Superior temporal gyrus (tissue), 1 donor: ENCODE measurements at regions not wholly inside any gene's neighbourhood (a gene's known extent, or its start where the extent isn't known, plus 50 kb on each side); places are given as distances from the start of the nearest gene placed in this dataset.
"Not testable (repeated sequence)": the region's sequence is repeated elsewhere in the genome, so short reads cannot be mapped to it uniquely, and the experiment has no call there.

ENCODE experiments used
- DNase-seq: peaks from one replicate; pipeline ENCODE4 v3.0.0-alpha.2; 2016; ENCODE audit errors: extremely low spot score

DNA sequence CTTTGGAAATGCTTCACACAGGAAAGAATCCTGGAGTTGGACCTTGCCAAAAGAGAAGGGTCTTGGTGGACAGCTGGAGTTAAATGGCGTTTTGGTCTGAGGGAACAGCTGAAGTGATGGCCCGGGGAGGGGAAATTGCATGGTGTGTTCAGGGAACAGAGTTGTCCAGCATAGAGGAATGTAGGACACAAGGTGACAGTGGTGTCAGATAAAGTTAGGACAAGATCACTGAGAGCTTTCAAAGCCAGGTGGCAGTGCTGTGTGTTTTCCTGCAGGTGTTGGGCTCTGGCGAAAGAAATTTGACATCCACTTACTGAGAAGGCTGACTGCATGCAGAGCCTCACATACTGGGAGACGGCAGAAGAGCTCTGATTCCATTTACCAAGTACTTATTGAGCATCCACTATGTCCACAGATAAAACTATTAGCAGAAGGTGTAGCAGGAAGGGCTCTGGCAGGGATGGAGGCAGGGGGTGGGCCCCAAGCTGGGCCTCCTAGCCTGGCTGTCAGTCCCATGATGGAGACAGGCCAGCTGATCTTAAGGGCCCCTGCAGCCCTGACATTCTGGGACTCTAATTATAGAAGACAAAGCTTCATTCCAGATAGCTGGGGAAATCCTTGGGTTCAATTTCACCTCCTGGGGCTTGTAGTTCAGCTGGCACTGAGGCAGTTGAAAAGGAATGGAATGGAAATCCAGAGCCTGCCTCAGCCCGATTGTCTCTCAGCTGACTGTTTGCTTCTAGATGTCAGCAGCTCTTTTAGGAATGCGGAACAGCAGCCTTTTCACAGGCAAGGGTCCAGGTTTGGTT lies 150.2 kb upstream of the MAMLD1 start:
- DNase-seq = no peak

DNA sequence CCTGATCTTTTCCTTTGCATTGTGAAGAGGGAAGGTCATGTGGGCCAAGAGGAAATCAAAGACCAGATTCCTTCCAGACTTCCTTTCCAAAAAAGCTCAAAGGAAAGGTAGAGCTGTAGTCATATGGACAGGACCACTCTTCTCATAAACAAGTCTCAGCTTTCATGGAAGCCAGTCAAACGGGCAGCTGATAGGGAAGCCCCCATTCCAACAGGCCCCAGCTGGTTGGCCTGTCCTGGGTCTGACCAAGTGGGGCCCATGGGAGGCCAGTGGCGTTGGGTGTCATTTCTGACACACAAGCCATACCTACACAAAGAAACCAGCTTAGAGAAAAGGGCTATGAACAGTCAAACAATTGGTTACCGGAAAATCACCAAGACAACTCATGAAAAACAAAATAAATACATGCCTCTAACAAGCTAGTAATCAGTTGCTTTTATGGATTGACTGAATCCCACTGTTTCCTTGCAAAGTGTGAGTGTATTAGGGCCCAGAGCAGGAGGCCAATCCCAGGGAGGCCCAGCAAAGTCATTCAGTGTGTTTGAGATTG lies 149.6 kb upstream of the MAMLD1 start:
- no peak for DNase-seq

DNA sequence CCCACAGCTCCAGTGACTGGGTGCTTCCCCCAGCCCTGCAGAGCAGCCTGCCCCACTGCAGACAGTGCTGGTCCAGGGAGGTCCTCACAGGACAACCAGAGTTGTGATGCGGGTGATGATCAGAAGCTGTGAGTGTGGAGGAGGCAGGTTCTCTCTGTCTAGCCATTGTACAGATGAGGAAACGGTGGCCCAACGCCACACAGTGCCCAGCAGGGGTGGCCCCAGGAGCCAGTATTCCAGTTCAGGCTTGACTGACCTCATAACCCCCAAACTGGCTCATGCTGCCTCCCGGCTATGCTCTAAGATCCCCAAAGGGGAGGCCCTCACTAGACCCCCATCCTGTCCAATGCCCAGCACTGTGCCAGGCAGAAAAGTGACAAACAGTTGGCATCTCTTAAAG lies 147.1 kb upstream of the MAMLD1 start:
- DNase-seq = not testable (repeated sequence)

DNA sequence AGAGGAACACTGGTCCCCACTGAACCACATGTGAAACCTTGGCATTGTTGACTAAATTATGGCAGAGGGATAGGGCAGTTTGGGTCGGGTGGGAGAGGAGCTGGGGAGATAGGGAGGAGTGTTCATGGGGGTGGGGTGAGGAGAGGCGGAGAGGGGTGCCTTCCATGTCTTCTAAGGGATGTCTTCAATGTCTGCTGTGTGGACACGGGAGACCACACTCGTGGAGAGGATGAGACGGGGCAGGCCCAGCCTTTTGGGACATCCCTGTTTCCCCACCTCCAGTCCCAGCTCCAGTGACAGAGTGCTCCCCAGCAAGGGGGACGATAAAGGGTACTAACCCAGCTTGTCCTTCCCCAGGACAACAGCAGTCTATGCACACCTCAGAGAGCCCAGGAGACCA lies 146.4 kb upstream of the MAMLD1 start:
- no peak for DNase-seq

DNA sequence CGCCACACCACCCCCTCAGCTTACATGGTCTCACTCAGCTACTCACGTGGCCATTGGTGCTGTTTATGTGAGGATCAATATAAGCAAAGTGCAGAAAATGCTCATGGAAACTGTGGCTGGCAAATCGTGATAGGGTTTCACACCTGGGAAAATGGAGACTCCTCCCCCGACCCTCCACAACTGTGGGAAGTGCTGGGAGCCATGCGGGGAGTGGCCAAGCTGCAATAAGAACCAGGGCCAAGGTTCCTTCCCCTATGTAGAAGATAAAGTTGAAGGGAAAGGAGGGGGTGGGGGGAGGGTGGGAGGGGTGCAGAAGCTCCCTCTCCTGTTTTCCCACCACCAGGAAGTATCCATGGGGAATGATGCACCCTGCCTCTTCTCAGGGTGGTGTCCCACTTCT lies 145.5 kb upstream of the MAMLD1 start:
- DNase-seq = no peak

DNA sequence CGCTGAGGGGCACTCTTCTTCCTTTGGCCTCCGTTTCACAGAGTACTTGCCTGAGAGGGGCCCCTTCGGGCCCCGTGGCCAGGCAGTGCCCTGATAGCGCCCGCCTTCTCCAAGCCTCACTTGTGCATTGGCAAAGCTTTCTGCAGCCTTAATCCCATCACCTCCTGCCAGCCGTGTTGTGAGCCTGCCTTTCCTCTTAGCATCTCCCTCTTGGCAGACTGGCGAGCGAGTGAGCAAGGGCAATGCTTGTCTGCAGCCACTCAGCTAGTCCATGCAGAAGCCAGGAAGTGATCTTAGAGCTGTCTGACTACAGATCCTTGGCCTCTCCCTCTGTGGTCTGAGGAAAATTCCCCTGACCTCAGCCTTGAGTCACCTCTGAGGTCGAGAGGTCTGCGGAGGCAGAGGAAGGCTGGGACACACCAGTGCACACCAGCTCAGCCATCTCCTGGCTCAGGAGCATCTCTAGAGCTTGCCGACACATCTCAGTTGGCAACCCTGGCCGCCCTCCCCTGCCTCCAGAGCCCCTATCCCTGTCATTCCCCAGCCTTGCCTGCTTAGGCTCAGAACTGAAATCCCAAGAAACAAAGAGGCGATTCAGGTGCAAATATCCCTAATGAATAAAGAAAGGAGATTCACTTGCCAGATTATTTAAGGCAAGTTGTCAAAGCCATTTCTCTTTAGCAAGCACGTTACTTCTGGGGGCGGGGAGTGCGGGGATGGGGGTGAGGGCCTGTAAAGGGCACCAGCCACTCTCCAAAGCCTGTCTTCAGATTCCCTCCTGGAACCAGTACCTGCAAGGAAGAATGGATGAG lies 143.5 kb upstream of the MAMLD1 start:
- DNase-seq = no peak

DNA sequence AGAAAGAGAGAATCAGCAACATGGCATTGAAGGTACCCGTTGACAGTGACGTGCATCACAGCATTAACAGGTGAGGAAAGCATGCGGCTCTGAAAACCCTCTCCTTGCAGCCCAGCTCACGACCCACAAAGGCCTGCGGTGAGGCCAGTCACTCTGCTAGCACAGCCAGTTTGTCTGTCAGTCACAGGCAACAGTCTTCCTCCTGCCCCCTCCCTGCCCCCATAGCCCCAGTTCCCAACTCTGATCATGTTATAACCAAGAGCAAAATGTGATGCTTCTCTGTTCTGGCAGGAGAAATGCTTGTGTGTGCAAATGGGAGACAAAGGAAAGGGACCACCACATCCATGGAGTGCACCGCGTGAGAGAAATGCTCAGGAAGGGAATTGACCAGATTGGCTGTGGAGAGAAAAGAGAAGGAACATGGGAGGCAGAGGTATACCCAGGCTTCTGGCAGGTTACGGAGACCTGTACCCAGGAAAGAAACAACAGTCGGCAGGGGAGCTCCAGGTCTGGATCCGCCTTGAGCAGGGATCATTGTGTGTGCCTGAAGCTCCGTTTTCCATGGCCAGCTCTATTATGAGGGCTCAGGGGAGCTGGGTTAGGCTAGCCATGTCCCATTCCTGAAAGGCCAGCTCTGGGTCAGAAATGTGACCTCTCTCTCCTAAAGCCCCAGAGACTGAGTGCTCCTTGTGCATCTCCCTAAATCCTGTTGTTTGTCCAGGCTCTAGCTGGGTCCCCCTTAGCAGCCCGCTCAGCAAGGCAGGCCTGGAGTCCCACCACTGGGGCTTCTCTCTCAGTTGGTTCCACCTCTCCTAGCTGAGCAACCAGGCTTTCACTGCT lies 139.7 kb upstream of the MAMLD1 start:
- no peak for DNase-seq

DNA sequence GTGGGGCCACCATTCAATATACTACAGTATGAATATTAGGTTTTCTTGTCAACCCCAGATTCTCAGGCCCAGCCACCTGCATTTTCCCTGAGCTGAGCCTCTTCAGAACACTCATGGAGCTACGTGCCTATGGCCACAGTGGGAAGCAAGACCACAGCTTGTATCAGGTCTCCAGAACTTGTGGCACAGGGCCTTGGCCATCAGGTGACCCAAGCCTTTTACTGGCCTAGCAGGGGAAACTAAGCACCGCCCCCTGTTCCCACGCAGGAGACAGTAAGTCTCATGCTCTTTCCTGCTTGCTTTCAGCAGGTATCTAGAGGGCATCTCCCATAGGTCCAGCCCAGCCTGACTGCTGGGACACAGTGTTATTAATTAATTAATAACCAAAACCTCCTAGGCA lies 138.4 kb upstream of the MAMLD1 start:
- DNase-seq = no peak

DNA sequence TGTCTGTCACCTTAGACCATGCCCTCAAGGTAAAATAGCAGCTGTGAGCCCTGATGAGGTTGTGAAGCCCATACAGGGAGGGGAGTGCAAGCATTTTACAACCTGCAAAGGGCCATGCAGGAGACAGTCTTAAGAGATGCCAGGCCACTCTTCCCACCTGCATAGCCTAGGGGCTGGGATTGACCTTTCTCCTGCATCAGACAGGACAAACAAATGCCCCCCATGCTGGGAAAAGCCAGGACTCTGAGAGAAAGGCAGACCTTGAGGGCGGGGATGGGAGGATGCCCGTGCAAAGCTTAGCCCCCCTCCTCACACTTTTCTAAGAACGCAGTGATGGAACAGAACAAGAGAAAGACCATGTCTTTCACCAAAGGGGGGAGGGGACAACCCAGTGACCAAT lies 137.9 kb upstream of the MAMLD1 start:
- DNase-seq = no peak

DNA sequence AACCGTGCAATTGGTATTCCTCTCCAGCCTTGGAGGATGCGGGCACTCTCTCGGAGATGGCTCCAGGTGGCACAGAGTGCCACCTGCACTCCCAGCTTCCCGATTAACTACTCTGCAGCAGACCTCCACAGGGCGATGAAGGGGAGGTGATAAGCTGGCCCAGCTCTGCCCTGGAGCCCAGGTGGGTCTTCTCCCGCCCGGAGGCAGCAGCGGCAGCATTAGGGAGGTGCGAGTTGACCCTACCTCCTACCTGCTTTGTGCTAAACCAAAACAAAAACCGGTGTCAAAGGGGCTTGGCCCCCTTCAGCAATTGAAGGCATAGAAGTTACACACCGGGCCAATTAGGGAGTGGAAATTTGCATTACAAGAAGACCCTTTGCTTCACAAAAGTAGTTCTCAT lies 137.4 kb upstream of the MAMLD1 start:
- no peak for DNase-seq

DNA sequence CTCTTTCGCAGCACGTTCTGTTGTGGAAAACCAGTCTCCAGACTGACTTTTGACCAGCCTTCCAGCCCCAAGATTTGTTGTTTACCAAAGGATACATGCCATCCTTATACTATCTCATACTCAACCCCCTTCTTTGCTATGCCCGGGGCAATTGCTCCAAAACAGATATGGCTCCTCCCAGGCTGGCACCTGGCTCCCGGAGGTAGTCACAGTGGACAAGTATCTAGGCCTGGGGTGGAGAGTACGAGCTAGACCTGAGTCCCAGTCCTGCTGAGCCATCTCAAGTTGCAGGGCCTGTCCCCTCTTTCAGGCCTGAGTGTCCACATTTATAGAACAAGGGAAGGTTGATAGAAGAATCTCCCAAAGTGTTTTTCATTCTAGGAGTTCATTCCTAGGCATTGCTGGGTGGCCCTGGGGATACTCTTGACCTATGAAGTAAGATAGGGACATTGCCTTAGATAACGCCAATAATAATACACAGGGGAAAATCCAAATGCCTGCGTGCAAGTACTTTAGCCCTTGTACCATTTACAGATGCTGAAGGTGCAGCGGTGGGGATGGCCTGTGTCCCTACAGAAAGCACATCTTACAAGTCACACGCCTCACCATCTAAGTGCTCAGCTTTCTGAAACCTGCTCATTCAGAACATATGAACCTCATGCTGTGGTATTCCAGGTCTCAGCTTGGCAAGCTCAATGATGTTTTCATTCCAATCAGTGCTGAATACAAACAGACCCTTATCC lies 136.7 kb upstream of the MAMLD1 start:
- DNase-seq = no peak

DNA sequence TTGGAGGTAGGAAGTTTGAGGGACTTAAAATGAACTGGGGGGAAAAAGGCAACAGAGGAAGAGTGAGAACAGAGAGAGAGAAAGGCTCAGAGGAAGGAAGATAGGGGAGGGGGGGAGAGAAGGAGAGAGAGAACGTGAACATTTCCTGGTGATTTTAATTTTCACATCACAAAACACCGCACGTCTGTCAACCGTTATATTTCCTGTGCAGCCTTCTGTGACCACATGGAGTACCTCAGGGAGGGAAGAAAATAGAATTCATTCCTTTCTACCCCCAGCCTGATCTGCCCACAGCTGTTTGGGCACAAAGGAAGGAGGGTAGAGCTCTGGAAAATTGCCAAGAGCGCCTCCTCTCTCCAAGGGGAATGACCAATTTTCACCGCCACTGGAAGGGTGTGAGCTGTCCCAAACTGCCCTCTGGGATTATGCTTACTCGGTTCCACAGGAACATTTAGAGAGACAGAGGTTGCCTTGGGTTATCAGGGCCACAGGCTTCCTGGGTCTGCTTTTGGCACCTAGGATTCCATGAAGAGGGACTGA lies 135.7 kb upstream of the MAMLD1 start:
- no peak for DNase-seq

DNA sequence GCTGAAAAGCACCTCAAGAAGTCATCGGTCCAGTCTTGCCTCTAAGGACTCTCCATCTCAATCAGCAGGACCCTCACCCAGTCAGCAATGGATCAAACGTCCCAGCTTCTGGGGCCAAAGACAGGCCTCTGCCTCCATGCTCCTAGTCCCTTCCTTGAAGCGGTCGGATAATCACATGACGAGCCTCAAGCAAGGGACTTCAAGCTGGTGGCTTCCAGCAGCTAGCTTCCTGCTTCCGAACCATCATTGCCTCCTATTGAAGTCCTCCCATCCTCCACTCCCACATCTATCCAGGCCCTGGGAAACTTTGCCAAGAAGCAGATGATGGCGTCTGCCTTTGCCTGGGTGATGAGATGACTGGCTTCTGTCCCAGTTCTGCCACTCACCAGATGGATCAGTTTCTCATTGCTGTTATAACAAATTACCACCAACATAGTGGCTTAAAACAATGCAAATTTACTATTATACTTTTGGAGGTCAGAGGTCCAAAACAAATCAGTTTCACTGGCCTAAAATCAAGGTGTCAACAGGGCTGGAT lies 135.2 kb upstream of the MAMLD1 start:
- no peak for DNase-seq

DNA sequence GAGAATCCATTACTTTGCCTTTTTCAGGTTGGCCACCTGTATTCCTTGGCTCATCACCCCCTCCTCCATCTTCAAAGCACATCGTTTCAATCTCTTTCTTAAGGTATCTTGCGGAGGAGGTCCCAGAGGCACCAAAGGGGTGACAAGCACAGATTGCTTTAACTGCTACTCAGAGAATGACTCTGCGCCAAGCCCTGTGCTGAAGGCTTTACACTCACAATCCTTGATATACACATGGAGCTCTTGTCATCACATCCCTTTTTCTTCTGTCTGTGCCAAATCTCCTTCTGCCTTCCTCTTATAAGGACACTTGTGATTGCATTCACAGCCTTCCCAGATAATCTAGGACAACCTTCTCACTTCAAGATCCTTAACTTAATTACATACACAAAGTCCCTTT lies 134.7 kb upstream of the MAMLD1 start:
- no peak for DNase-seq

DNA sequence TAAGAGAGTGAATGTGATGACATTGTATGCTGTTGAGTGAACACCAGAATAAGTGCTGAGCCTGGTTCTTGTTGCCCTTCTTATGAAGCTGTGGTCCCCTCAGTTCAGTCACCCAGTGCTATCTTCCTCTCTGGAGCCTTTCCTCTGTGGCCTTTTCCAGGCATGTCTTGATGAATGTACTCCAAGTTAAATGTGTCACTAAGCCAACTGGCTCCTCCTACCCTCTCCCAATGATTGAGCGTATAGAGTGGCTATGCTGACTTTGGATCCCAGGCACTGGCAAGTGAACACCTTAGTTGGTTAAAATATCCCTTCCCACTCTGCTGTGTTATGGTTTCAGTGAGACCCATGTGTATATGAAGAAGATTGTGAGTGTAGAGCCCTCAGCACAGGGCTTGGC lies 134.1 kb upstream of the MAMLD1 start:
- no peak for DNase-seq

DNA sequence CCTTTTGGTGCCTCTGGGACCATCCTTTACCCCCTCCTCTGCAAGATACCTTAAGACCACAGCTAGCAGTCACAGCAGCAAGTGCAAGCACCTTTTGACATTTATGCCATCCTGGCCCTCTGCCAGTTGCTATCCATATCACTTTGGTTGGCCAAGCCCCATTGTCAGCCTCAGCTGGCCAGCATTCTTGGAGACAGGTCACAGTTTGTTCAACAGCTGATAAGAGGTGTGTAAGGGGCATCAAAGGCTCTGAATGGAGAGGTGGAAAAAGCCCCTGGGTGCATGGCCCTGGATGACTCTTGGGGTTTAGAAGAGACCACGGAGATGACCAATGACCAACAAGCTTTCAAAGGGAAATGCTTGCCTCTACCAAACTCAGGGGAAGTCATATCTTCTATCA lies 133.6 kb upstream of the MAMLD1 start:
- no peak for DNase-seq

DNA sequence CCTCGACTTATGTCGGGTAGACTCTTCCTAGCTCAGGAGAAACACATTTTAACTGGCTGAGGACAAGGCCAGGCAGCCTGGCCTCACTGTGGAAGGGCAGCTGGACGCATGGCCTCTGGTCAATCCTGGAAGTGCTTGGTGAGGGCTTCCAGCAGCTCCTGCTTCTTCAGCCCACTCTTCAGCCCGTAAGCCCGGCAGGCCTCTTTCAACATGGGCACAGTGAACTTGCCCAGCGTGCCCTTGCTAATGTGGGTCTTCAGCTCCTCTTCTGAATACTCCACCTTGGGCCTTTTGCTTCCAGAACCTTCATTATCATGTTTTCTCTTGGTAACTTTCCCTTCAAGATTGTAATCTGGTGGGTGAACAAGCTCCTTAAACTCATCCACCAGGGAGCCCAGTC lies 132.2 kb upstream of the MAMLD1 start:
- not testable (repeated sequence) for DNase-seq

DNA sequence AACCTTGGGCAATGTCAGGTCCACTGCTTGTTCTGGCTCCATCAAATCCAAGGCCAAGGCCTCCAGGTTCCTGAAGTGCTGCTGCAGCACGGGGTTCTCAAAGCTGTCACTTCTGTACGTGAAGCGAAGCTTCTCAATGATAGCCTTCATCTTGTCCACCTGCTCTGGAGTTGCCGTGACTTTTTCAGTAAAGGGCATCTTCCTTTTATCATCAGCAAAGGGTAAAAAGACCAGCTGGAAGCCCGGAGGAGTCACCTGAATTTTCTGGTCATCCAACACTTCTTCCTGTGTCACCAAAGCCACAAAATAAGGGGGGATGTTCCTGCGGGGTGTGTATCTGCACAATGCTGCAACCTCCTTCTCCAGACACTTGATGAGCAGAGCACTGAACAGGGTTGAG lies 131.7 kb upstream of the MAMLD1 start:
- not testable (repeated sequence) for DNase-seq

DNA sequence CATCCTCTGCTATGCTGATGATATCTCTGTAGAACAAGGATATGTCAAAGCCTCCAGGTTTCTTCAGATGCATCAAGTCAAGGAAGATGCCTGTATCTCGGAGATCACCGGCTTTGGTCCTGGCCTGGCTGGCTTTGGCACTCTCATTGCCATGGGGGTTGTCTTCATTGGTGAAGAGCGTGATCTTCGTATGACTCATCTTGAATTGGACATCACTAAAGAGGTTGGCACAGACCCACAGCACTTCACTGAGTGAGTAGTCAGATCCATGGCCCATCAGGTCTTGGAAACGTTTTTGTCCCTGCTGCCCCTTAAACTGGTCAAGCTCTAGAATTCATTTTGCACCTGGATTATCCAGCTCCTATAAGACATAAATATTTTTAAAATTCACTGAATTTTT lies 130.9 kb upstream of the MAMLD1 start:
- not testable (repeated sequence) for DNase-seq

DNA sequence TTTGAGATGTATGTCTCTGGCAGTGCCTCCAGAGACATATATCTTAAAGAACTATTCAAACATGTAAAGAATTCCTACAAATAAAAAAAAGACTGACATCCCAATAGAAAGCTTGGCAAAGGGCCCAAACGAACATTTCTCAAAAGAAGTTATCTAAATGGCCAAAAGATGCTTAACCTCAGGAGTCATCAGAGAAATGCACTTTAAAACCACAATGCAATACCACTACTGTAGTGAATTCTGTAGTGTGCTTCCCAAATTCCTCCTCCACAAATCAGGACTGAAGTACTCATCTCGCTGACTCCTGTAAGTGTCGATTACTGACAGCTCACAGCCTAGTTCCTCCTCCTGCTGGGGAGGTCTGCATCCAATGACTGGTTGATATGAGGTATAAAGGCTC lies 129.0 kb upstream of the MAMLD1 start:
- no peak for DNase-seq

DNA sequence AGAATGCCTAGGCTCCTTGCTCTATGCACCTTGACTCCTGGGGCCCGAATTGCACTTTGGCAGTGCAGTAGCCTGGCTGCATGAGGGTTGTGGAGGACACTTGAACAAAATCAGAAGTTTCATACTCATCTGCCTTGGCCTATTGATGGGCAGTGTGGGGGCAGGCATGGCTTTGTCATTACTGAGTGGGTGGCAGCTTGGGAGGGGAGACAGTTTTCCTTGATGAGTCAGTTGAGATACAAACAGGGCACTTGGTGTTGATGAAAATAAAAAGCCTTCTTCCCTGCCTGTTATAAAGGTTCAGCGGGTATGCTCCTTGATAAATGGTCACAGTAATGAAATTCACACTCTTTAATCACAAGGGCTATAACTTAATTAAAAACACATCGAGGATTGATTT lies 126.8 kb upstream of the MAMLD1 start:
- DNase-seq = no peak
